T-helper 2 cell treated with Interferon-gamma antibody and Interleukin-4, amounts not matched to agents 100 ng/mL and 5 ng/mL, for 36 hours (primary cell): ENCODE measurements at regions not wholly inside any gene's neighbourhood (a gene's known extent, or its start where the extent isn't known, plus 50 kb on each side); places are given as distances from the start of the nearest gene placed in this dataset.
"Not testable (repeated sequence)": the region's sequence is repeated elsewhere in the genome, so short reads cannot be mapped to it uniquely, and the experiment has no call there.

Experiments used
- intact Hi-C: fragments of 100-400 bp; cut with micrococcal nuclease; formaldehyde crosslinking; loops from one replicate; pipeline ENCODE4 v1.15.1; 2023

- intact Hi-C loops = no loop called here
These were observed 493.4 kb upstream of the TUSC1 start for GRCh38 chr9:26171691-26172090.

- intact Hi-C loops = no loop called here
These were observed 491.9 kb upstream of the TUSC1 start for GRCh38 chr9:26170190-26170589.

DNA sequence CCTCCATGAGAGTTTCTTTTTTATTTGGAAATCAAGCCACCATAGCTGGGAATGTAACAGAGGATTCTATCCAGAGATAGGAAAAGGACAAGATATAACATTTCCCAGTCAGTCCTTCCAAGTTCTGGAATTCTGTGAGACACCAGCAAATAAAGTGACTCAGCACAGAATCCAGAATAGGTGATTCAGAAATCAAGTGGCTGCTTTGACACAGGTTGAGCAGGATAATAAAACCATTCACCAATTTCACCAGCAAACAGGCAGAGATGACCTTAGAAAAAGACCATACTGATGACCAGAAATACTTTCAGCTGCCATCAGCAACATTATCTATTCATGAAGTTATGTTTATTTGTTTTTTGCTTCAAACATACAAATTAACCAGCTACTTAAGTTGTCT, 491.5 kb upstream of the TUSC1 start:
- intact Hi-C loops = no loop called here

GRCh38 chr9:26166537-26166936, 488.3 kb upstream of the TUSC1 start:
- intact Hi-C loops = no loop called here

GRCh38 chr9:26165426-26165825, 487.2 kb upstream of the TUSC1 start:
- intact Hi-C loops = no loop called here

DNA sequence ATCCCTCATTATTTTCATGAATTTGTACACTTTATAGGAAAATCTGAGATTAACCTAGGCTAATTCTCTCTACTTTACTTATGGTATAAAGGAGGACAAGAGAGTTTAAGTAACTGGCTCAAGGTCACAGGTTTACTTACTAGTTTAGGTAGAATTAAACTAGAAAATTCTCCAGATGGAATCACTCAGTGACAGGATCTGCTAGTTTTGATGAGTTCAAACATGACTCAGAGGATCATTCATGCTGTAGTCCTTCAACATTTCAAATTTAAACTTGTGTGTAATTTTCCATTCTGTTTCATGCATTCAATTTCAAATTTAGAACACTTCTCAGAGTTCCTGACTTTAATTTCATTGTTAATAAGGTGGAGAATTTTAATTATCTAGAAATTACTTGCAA, 485.7 kb upstream of the TUSC1 start:
- intact Hi-C loops = no loop called here

DNA sequence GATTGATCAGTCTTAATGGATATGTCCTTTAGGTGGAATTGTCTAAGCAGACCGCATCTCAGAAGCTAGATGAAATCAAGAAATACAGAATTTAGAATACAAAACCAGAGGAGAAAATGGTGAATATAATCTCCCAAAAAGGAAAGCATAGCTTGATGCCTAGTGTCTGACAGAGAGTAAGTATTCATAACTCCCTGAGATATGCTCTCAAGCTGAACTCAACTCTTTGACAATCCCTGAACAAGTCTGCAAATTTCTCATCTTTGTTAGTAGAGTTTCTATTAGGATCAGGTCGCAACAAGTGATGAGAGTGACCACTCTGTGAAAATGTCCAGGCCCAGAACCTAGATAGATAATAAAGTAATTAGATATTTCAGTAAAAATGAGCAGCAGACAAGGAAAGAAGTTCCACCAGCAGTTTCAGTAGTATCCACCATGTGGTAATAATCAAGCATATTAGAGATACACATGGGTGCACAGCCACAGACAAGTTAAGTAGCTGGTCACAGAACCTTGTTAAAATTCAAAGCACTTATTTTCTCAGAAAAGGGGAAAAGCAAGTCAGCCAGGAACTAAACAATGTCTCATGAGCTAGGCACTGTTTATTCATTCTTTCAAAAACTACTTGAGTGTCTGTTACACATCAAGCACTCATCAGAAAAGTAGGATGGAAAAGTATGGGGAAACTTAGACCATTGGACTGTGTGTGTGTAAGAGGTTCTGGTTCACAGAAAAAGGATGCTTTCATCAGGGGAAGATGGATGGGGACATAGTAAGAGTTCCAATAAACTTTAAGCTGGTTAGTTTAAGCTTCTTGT, 481.5 kb upstream of the TUSC1 start:
- intact Hi-C loops = no loop called here

DNA sequence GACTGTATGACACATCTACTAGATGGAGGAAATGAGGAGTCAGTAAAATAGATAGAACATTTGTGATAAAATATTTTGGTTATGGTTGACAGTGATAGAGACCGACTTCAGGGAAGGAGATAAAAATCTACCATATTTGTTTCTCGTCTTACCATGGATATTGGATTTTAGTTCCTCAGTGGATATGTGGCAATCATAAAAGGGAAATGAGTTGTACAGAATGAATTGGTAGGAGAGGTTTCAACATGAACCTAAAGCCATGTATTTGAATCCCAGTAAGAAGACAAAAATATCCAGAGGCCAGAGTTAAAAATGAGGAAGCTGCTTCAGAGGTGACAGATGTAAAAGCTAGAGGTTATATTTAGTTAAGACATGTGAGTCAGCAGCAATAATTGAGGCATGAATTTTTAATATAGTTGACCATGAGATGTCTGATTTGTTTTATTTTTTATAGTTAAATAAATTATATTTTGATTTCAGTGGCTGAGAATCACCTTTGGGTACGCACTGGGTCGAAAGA, 480.4 kb upstream of the TUSC1 start:
- intact Hi-C loops = no loop called here

- intact Hi-C loops = no loop called here
These were observed 479.2 kb upstream of the TUSC1 start for GRCh38 chr9:26157411-26157810.

- intact Hi-C loops = no loop called here
These were observed 474.1 kb upstream of the TUSC1 start for GRCh38 chr9:26152350-26152749.

- intact Hi-C loops = no loop called here
These were observed 469.9 kb upstream of the TUSC1 start for GRCh38 chr9:26148128-26148527.

DNA sequence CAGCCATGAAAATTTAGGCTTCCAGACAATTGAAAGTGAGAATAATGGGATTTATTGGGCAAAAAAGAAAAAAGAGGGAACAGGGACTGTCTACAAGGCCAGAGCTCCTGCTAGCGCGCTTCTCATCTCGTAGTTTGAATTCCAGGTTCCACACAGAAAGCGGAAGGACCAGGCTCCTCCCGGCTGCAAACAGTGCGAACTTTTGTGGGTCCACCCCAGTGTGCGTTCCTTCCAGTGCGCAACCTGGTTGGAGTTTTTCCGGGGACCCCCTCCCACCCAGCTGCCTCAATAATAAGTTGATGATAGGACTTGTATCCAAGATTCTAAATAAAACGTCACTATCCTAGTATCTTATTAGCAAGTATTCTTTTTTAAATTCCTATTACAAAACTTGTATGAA, 467.7 kb upstream of the TUSC1 start:
- intact Hi-C loops = no loop called here

GRCh38 chr9:26142631-26143030, 464.4 kb upstream of the TUSC1 start:
- intact Hi-C loops = no loop called here

DNA sequence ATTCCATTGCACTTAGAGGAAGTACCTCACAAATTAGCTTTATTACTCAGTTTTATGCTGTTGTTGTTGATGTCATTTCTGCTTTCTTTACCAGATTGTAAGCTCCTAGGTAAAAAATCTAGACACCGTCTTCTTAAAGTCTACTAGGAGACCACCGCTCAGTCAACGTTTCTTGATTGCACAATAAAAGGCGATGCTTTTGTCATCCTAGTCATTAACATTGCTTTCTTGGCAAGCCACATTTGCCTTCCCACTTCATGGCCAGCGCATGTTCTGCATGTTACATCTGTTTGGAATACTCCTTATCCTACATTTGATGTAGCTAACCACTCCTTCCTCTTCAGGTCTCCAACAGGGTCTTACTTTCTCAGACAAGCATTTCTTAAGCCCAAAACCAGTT, 464.0 kb upstream of the TUSC1 start:
- intact Hi-C loops = no loop called here

DNA sequence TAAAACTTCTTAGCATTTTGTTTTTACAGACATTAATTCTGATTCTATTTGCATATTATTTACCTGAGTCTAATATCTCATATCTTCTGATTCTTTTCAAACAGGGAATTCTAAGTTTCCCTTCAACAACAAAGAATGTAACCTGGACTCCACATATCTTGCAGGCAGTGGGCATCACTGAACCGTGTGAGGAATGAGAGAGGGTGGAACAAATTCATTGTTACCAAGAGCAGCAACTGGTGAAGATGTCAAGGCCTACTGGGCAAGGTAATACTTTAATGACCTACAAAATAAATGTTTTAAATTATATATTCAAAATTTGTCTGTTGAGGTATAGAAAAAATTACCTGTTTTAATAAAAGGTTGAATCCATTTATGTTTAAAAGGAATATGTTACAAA, 455.3 kb upstream of the TUSC1 start:
- intact Hi-C loops = no loop called here

GRCh38 chr9:26132746-26133312, 454.6 kb upstream of the TUSC1 start:
- intact Hi-C loops = no loop called here

DNA sequence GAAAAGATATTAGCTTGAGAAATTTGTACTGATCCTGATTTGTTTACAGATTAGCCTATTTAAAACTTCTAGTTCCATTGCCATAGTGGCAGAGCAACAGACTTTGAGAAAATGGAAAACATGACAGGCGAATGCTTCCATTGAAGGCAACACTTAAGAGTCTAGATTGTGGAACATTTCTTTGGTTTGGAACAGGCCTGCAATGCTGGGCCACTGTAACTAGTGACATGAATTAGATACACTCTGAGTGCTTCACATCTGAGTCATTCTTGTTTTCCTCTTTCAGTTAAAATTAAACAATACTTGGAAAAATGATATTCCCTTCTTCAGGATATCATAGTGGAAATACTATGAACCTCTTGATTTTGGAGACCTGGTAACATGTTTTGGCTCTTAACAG, 453.6 kb upstream of the TUSC1 start:
- intact Hi-C loops = no loop called here

- intact Hi-C loops = no loop called here
These were observed 451.0 kb upstream of the TUSC1 start for GRCh38 chr9:26129217-26129616.

DNA sequence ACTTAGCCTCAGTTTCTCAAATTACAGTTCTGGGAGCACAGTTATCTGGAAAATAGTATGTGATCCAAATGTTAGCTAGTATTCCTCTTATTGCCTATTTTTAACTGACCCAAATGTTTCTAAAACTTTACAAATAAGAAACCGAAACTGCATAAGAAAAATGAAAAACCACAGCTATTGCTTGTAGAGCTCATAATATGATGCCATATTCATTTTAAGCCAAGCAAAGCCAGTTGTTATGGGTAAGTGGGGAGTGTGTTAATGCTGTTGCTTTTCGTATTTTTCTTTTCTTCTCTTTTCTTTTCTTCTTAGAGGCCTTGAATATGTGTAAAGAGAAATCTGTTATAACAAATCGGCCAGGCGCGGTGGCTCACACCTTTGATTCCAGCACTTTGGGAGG, 447.4 kb upstream of the TUSC1 start:
- intact Hi-C loops = no loop called here

GRCh38 chr9:26116085-26116484, 437.8 kb upstream of the TUSC1 start:
- intact Hi-C loops = not testable (repeated sequence)

DNA sequence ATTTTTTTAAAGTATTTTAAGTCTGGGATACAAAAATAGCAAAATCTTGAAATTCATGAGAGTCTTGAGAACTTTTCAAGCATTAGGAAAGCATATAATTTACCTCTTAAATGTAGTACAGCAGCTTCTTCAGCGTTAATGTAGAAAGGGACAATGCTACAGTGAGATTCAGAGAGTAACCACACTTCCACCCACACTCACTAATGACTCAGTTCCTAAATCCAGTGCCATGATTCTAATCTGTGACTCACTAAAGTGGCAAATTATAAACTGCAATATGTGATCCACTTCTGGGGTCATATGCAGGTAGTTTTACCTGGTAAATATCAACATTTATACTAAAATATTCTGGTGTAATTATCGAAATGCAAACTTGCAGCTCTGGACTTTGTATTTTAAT, 434.5 kb upstream of the TUSC1 start:
- intact Hi-C loops = no loop called here

DNA sequence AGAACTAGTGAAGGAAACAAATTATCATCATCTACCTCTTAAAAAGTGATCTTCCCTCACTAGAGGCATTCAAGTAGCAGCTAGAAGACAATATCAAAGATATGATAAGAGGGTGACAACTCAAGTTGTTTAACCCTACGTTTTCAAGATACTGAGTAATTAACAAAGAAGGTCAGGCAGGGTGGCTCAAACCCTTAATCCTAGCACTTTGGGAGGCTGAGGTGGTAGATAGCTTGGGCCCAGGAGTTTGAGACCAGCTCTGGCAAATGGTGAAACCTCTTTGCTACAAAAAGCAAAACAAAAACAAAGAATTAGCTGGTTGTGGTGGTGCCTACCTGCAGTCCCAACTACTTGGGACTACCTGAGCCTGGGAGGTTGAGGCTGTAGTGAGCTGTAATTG, 408.2 kb upstream of the TUSC1 start:
- intact Hi-C loops = no loop called here

DNA sequence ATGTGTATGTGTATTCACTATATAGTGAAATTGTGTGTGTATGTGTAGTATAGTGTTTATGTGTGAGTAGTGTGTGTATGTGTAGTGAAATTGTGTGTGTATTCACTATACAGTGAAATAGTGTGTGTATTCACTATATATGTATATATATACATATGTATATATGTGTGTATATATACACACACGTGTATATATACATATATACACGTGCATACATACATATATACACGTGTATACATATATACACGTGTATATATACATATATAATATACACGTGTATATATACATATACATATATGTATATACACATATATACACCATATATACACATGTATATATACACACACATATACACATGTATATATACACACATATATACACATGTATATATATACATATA, 403.6 kb upstream of the TUSC1 start:
- intact Hi-C loops = no loop called here
